Thoracic aorta (tissue), 2 donors: ENCODE measurements at regions not wholly inside any gene's neighbourhood (a gene's known extent, or its start where the extent isn't known, plus 50 kb on each side); places are given as distances from the start of the nearest gene placed in this dataset.

ENCODE experiments used
- ATAC-seq: fragments of 150-250 bp; one replicate; pipeline ENCODE4 v1.8.0; 2017; ENCODE audit warnings: low read depth; ENCODE audit not compliant: insufficient number of reproducible peaks, low FRiP score
- DNase-seq: peaks from one replicate; pipeline ENCODE4 v3.0.0-alpha.2; 2020; ENCODE audit warnings: low spot score
- H3K27ac ChIP-seq, 2 donors: fragments of 200-600 bp; sonication (generic); 1 replicate in 1 of 2; 2 replicates in 1 of 2; pipeline ENCODE4 v1.5.1; 2016; ENCODE audit warnings: mild to moderate bottlenecking in 2 of 2, moderate library complexity in 2 of 2
- H3K27me3 ChIP-seq: fragments of 200-600 bp; sonication (generic); replicated peaks from 2 replicates; pipeline ENCODE4 v1.6.0; 2016; ENCODE audit warnings: mild to moderate bottlenecking; ENCODE audit not compliant: insufficient read depth
- H3K36me3 ChIP-seq: fragments of 200-600 bp; sonication (generic); one replicate; pipeline ENCODE4 v1.5.1; 2016
- H3K4me1 ChIP-seq, 2 donors: fragments of 200-600 bp; sonication (generic); 1 replicate in 1 of 2; 2 replicates in 1 of 2; pipeline versions ENCODE4 v1.5.1 to v1.6.0; 2016; ENCODE audit warnings: low read depth in 2 of 2, mild to moderate bottlenecking in 1 of 2; ENCODE audit not compliant: control insufficient read depth in 1 of 2
- H3K4me3 ChIP-seq: fragments of 200-600 bp; sonication (generic); 2 replicates; pipeline ENCODE4 v1.5.1; 2016; ENCODE audit warnings: mild to moderate bottlenecking
- H3K9me3 ChIP-seq: fragments of 200-600 bp; sonication (generic); 2 replicates; pipeline ENCODE4 v1.5.1; 2016
- CTCF ChIP-seq: fragments of 200-600 bp; sonication (generic); IDR thresholded peaks from one replicate; pipeline ENCODE4 v1.5.1; 2019; ENCODE audit warnings: antibody characterized with exemption

DNA sequence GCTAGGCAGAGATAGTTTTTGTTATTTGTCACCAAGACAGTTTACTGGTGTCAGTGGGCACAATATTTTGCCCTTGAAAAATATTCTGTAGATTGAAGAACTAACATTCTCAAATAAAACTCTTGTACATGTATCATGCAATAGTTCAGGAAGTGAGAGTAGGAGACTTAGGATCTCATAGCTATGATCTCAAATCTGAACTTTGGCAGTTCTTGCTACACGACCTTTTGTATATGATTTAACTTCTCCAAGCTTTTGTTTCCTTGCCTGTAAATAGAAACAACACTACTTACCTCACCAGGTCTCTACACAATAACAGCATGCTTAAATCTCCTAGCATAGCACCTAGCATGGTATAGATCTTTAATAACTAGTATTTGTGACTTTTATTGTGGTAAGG, 219.9 kb downstream of the ICOS start:
- Histone ChIP-seq H3K9me3 (no peaks in the 10 kb centered on the region), H3K36me3 (no peaks in the 10 kb centered on the region), H3K27ac (no peak overlapping the region), H3K27me3 (no peaks in the 10 kb centered on the region), H3K4me1 (peaks cover 0 to 15% of the 10 kb centered on the region in 2 donors), H3K4me3 (no peak overlapping the region)
- DNase-seq = no peak
- no peak for TF ChIP-seq CTCF
- ATAC-seq = no peak

DNA sequence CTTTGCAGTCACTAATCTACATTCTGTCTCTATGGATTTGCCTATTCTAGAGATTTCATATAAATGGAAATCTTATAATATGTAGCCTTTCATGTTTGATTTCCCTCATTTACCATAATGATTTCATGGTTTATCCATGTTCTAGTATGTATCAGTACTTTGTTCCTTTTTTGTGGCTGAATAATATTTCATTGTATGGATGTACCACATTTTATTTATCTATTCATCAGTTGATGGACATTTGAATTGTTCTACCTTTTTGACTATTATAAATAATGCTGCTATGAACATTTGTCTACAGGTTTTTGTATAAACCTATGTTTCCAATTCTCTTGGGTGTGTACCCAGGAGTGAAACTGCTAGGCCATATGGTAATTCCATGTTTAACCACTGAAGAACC, 221.1 kb downstream of the ICOS start:
- ATAC-seq = no peak
- Histone ChIP-seq H3K36me3 (no peaks in the 10 kb centered on the region), H3K27ac (no peak overlapping the region), H3K27me3 (no peaks in the 10 kb centered on the region), H3K4me3 (no peak overlapping the region), H3K4me1 (peaks cover 0 to 6% of the 10 kb centered on the region in 2 donors), H3K9me3 (no peaks in the 10 kb centered on the region)
- DNase-seq = no peak
- TF ChIP-seq CTCF = no peak

GRCh38 chr2:204159526-204159925, 223.0 kb downstream of the ICOS start:
- no peak for TF ChIP-seq CTCF
- Histone ChIP-seq H3K4me1 (no peaks in the 10 kb centered on the region), H3K36me3 (no peaks in the 10 kb centered on the region), H3K27ac (no peak overlapping the region), H3K9me3 (no peaks in the 10 kb centered on the region), H3K4me3 (no peak overlapping the region), H3K27me3 (no peaks in the 10 kb centered on the region)
- DNase-seq (no peak), ATAC-seq (no peak)

- no peaks in the 10 kb centered on the region for H3K4me1 ChIP-seq
- H3K9me3 ChIP-seq = no peaks in the 10 kb centered on the region
- TF ChIP-seq CTCF = no peak
- no peak overlapping the region for H3K4me3 ChIP-seq
- ATAC-seq (no peak), DNase-seq (no peak)
- no peaks in the 10 kb centered on the region for H3K27me3 ChIP-seq
- no peak overlapping the region for H3K27ac ChIP-seq
- H3K36me3 ChIP-seq = no peaks in the 10 kb centered on the region
Measured at GRCh38 chr2:204160989-204161388, 224.4 kb downstream of the ICOS start.

GRCh38 chr2:204161886-204162285, 225.3 kb downstream of the ICOS start:
- no peak overlapping the region for H3K4me3 ChIP-seq
- no peak for DNase-seq
- H3K9me3 ChIP-seq = no peaks in the 10 kb centered on the region
- no peaks in the 10 kb centered on the region for H3K36me3 ChIP-seq
- no peaks in the 10 kb centered on the region for H3K4me1 ChIP-seq
- TF ChIP-seq CTCF = no peak
- ATAC-seq = no peak
- H3K27ac ChIP-seq = no peak overlapping the region
- no peaks in the 10 kb centered on the region for H3K27me3 ChIP-seq
